Right atrium auricular region (tissue), 2 donors: ENCODE measurements at regions not wholly inside any gene's neighbourhood (a gene's known extent, or its start where the extent isn't known, plus 50 kb on each side); places are given as distances from the start of the nearest gene placed in this dataset.

Experiments used
- DNase-seq: peaks from one replicate; pipeline ENCODE4 v3.0.0-alpha.2; 2019; ENCODE audit warnings: low spot score
- H3K27ac ChIP-seq, 2 donors: fragments of 200-600 bp; sonication (generic); 1 replicate in 1 of 2; 2 replicates in 1 of 2; pipeline ENCODE4 v1.5.1; 2016 to 2019
- H3K27me3 ChIP-seq, 2 donors: fragments of 200-600 bp; sonication (generic); one replicate each; pipeline versions ENCODE4 v1.5.1 to v1.6.0; 2017 to 2019
- H3K36me3 ChIP-seq: fragments of 200-600 bp; sonication (generic); one replicate; pipeline ENCODE4 v1.5.1; 2016
- H3K4me1 ChIP-seq, 2 donors: fragments of 200-600 bp; sonication (generic); one replicate each; pipeline versions ENCODE4 v1.5.1 to v1.6.0; 2017 to 2019
- H3K4me3 ChIP-seq, 2 donors: fragments of 200-600 bp; sonication (generic); 1 replicate in 1 of 2; 2 replicates in 1 of 2; pipeline ENCODE4 v1.5.1; 2017 to 2019; ENCODE audit warnings: mild to moderate bottlenecking in 1 of 2, moderate library complexity in 1 of 2
- H3K9me3 ChIP-seq, 2 donors: fragments of 200-600 bp; sonication (generic); one replicate each; pipeline ENCODE4 v1.5.1; 2019
- CTCF ChIP-seq, 2 donors: fragments of 200-600 bp; sonication (generic); IDR thresholded peaks; one replicate each; pipeline ENCODE4 v1.5.1; 2019; ENCODE audit warnings: antibody characterized with exemption in 2 of 2

- H3K27ac ChIP-seq: no peak overlapping the region
- TF ChIP-seq CTCF (IDR thresholded peaks at IDR 0.05): no peak
Observed at GRCh38 chr14:37721976-37722659, 126.7 kb downstream of the TTC6 start.

GRCh38 chr14:37723515-37723914 lies 128.1 kb downstream of the TTC6 start:
- Histone ChIP-seq H3K27ac (no peak overlapping the region), H3K9me3 (no peaks in the 10 kb centered on the region), H3K27me3 (no peaks in the 10 kb centered on the region), H3K4me3 (no peak overlapping the region), H3K4me1 (no peaks in the 10 kb centered on the region), H3K36me3 (no peaks in the 10 kb centered on the region)
- DNase-seq: no peak
- TF ChIP-seq CTCF (IDR thresholded peaks at IDR 0.05): no peak

More at GRCh38 chr14:37721976-37722659, 126.7 kb downstream of the TTC6 start:
- no peaks in the 10 kb centered on the region for H3K9me3 ChIP-seq
- no peak overlapping the region for H3K4me3 ChIP-seq
- H3K27me3 ChIP-seq: no peaks in the 10 kb centered on the region
- no peaks in the 10 kb centered on the region for H3K4me1 ChIP-seq
- H3K36me3 ChIP-seq: no peaks in the 10 kb centered on the region
- DNase-seq: no peak

DNA sequence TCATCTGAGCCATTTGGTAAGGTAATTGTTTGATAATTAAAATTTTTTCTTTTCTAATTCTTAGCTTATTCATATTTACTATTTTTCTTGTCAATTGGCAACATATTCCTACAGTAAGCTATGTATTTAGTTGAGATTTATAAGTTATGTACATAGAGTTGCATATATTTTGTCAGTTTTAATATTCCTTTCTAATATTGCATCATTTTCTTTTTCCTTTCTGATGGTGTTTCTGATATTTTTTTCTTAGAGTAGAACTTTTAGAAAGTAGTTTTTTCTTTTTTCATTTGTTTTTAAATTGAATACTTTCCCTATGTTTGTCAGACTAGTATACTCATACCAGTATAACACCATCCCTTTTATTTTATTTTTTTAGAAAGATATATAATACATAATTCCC lies 131.3 kb downstream of the TTC6 start:
- H3K4me3 ChIP-seq: no peak overlapping the region
- no peak overlapping the region for H3K27ac ChIP-seq
- no peaks in the 10 kb centered on the region for H3K9me3 ChIP-seq
- H3K36me3 ChIP-seq: no peaks in the 10 kb centered on the region
- DNase-seq: no peak
- H3K4me1 ChIP-seq: no peaks in the 10 kb centered on the region
- no peaks in the 10 kb centered on the region for H3K27me3 ChIP-seq
- no peak for TF ChIP-seq CTCF (IDR thresholded peaks at IDR 0.05)

DNA sequence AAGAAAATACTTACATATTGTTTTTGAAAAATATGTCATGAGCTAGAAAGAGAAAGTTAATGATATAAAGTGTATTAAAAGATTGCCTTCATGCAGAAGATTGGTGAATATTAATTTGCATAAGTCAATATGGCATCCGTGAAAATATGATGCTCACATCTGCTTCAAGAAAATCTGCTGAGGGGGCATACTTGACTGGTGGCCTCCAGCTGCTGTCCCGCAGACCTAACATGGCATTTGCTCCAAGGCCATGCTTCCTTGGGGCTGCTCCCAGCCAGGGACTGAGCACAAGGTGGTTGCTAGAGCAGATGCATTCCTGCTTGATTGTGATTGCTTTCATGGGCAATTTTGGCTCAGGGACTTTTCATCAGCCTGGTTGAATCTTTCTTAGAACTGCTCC lies 133.8 kb downstream of the TTC6 start:
- Histone ChIP-seq H3K27me3 (no peaks in the 10 kb centered on the region), H3K27ac (no peak overlapping the region), H3K36me3 (no peaks in the 10 kb centered on the region), H3K4me1 (no peaks in the 10 kb centered on the region), H3K4me3 (no peak overlapping the region), H3K9me3 (no peaks in the 10 kb centered on the region)
- TF ChIP-seq CTCF (IDR thresholded peaks at IDR 0.05): no peak
- DNase-seq: no peak

DNA sequence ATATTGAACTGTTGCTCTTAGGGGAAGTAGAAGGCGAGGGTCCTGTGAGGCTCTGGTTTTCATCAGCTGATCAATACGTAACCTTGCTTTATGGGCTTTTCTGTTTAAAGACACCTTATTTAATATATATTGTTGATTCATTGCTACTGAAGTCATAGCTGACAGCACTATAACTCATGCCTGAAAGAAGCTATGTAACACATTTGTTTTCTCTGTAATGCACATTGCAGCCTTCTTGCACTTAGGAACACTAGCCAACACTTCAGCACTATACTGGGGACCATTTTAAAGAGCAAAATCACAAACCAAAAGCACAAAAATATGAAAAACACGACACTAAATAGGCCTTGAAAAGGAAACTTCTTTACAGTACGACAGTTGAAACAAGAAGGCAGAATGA lies 135.7 kb downstream of the TTC6 start:
- H3K9me3 ChIP-seq: no peaks in the 10 kb centered on the region
- H3K27me3 ChIP-seq: no peaks in the 10 kb centered on the region
- no peak for TF ChIP-seq CTCF (IDR thresholded peaks at IDR 0.05)
- H3K36me3 ChIP-seq: no peaks in the 10 kb centered on the region
- no peak for DNase-seq
- no peaks in the 10 kb centered on the region for H3K4me1 ChIP-seq
- no peak overlapping the region for H3K4me3 ChIP-seq
- no peak overlapping the region for H3K27ac ChIP-seq

DNA sequence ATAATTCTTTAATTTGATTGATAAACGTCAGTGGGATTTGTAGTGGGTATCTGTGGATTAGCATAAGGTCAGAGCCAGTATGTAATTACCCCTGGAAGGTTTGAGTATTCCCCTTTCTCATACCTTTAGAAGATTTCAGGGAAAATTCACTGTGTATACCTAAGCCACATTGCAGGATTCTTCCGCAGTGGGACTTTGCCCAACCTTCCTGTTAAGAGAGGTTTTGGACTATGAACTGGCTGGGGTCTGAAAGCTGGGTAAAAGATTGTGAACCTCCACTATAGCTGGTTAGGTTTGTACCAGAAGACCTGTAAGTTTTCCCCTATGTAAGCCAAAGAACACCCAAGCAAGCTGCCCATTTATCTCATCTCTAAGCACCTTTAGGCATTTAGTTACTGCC lies 150.2 kb downstream of the TTC6 start:
- H3K4me3 ChIP-seq: no peak overlapping the region
- H3K9me3 ChIP-seq: no peaks in the 10 kb centered on the region
- H3K27me3 ChIP-seq: no peaks in the 10 kb centered on the region
- no peaks in the 10 kb centered on the region for H3K36me3 ChIP-seq
- DNase-seq: no peak
- H3K27ac ChIP-seq: no peak overlapping the region
- H3K4me1 ChIP-seq: no peaks in the 10 kb centered on the region
- no peak for TF ChIP-seq CTCF (IDR thresholded peaks at IDR 0.05)
